ENCODE measurements at regions not wholly inside any gene's neighbourhood (a gene's known extent, or its start where the extent isn't known, plus 50 kb on each side); places are given as distances from the start of the nearest gene placed in this dataset.

DNA sequence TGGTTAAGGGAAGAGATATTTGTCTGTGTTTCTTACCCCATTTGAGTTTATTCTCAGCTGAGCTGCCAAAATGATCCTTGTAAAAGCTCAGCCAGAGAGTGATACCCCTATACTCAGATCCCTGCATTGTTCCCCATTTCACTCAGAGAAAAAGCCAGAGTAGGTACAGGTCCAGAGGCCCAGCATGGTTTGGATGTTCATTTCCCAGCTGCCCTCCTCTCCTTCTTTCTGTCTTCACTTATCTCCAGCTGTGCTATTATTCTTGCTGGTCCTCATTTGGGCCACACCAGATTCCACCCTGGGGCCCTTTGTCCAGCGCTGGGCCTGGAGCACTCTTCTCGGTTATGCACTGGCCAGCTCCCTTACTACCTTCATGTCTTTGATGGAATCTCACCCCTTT is 187.7 kb downstream of the CHRM3 start:
- intact Hi-C loops (cut with micrococcal nuclease; ENCODE audit: unreplicated experiment) (no loop called here), in situ Hi-C loops (cut with HindIII; ENCODE audit: low pct_unique_long_range_greater_than_20kb, low sequenced_read_pairs) (no loop called here)
- no peaks in the 10 kb centered on the region for H3K9me3 ChIP-seq (ENCODE audit: control insufficient read depth, insufficient read depth, low read depth, low read length)
- H3K36me3 ChIP-seq (ENCODE audit: control insufficient read depth, insufficient read depth, low read length): no peaks in the 10 kb centered on the region
- no peak overlapping the region for H3K27ac ChIP-seq (ENCODE audit: low read length)
- H3K27me3 ChIP-seq (ENCODE audit: control insufficient read depth, insufficient read depth, low read length): no peaks in the 10 kb centered on the region
- ChIA-PET CTCF (no interaction called here), POLR2A (no interaction called here)
- no peak for ATAC-seq
- TF ChIP-seq TCF7L2 (IDR thresholded peaks at IDR 0.05; ENCODE audit: low read depth, low read length): no peak
- TF ChIP-seq, protein P1, sequence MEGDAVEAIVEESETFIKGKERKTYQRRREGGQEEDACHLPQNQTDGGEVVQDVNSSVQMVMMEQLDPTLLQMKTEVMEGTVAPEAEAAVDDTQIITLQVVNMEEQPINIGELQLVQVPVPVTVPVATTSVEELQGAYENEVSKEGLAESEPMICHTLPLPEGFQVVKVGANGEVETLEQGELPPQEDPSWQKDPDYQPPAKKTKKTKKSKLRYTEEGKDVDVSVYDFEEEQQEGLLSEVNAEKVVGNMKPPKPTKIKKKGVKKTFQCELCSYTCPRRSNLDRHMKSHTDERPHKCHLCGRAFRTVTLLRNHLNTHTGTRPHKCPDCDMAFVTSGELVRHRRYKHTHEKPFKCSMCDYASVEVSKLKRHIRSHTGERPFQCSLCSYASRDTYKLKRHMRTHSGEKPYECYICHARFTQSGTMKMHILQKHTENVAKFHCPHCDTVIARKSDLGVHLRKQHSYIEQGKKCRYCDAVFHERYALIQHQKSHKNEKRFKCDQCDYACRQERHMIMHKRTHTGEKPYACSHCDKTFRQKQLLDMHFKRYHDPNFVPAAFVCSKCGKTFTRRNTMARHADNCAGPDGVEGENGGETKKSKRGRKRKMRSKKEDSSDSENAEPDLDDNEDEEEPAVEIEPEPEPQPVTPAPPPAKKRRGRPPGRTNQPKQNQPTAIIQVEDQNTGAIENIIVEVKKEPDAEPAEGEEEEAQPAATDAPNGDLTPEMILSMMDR (IDR thresholded peaks at IDR 0.05): no peak
- TF ChIP-seq, protein P2, sequence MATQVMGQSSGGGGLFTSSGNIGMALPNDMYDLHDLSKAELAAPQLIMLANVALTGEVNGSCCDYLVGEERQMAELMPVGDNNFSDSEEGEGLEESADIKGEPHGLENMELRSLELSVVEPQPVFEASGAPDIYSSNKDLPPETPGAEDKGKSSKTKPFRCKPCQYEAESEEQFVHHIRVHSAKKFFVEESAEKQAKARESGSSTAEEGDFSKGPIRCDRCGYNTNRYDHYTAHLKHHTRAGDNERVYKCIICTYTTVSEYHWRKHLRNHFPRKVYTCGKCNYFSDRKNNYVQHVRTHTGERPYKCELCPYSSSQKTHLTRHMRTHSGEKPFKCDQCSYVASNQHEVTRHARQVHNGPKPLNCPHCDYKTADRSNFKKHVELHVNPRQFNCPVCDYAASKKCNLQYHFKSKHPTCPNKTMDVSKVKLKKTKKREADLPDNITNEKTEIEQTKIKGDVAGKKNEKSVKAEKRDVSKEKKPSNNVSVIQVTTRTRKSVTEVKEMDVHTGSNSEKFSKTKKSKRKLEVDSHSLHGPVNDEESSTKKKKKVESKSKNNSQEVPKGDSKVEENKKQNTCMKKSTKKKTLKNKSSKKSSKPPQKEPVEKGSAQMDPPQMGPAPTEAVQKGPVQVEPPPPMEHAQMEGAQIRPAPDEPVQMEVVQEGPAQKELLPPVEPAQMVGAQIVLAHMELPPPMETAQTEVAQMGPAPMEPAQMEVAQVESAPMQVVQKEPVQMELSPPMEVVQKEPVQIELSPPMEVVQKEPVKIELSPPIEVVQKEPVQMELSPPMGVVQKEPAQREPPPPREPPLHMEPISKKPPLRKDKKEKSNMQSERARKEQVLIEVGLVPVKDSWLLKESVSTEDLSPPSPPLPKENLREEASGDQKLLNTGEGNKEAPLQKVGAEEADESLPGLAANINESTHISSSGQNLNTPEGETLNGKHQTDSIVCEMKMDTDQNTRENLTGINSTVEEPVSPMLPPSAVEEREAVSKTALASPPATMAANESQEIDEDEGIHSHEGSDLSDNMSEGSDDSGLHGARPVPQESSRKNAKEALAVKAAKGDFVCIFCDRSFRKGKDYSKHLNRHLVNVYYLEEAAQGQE (IDR thresholded peaks at IDR 0.05; ENCODE audit: insufficient read depth in 1 of 2, low read depth in 2 of 2, low read length in 1 of 2): no peak
- TF ChIP-seq POLR2AphosphoS5 (IDR thresholded peaks at IDR 0.05; ENCODE audit: low read depth, low read length): no peak
- TF ChIP-seq SIN3A (IDR thresholded peaks at IDR 0.05; ENCODE audit: borderline replicate concordance, insufficient read depth, low read depth, low read length): no peak
- no peak for DNase-seq (ENCODE audit: low read depth, low spot score)
- no TSS peak for BruUV-seq (replicated peaks)
- H3K4me3 ChIP-seq (ENCODE audit: low read depth in 2 of 2, low read length in 2 of 2): no peak overlapping the region
- H3K4me1 ChIP-seq (ENCODE audit: control insufficient read depth, insufficient read depth, low read length): no peaks in the 10 kb centered on the region

DNA sequence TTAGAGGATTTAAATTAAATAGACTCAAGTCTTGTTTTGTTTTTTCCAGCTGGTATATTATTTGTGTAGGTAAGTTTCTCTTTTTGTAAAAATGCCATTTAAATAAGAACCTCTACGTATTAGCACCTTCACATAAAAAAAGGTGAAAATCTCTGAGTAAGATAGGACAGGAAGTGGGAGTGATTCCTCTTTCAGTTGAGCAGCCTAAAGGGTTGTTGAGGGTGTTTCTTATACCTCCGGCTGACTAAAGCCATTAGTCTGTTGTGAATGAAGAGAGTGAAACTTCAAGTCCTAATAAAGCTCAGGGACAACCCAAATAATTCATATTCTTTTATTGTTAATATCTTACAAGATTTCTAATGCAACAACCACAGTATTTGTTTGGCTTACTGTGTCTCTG is 188.7 kb downstream of the CHRM3 start:
- intact Hi-C loops (cut with micrococcal nuclease; ENCODE audit: unreplicated experiment) (no loop called here), in situ Hi-C loops (cut with HindIII; ENCODE audit: low pct_unique_long_range_greater_than_20kb, low sequenced_read_pairs) (no loop called here)
- POLR2A ChIA-PET: interaction anchor here (0.5 kb wide), 1 partner anchor 9 kb away, joined by 6 read pairs; no protein-coding TSS in a partner anchor

More for the DNA sequence above, 188.7 kb downstream of the CHRM3 start:
- ATAC-seq: no peak
- no TSS peak for BruUV-seq (replicated peaks)
- TF ChIP-seq, protein P1 (IDR thresholded peaks at IDR 0.05): no peak
- TF ChIP-seq TCF7L2 (IDR thresholded peaks at IDR 0.05; ENCODE audit: low read depth, low read length): no peak
- no peak for TF ChIP-seq SIN3A (IDR thresholded peaks at IDR 0.05; ENCODE audit: borderline replicate concordance, insufficient read depth, low read depth, low read length)
- no peak for TF ChIP-seq POLR2AphosphoS5 (IDR thresholded peaks at IDR 0.05; ENCODE audit: low read depth, low read length)
- TF ChIP-seq, protein P2 (IDR thresholded peaks at IDR 0.05; ENCODE audit: insufficient read depth in 1 of 2, low read depth in 2 of 2, low read length in 1 of 2): no peak
- H3K4me3 ChIP-seq (ENCODE audit: low read depth in 2 of 2, low read length in 2 of 2): no peak overlapping the region
- no peaks in the 10 kb centered on the region for H3K4me1 ChIP-seq (ENCODE audit: control insufficient read depth, insufficient read depth, low read length)
- H3K36me3 ChIP-seq (ENCODE audit: control insufficient read depth, insufficient read depth, low read length): no peaks in the 10 kb centered on the region
- no peaks in the 10 kb centered on the region for H3K9me3 ChIP-seq (ENCODE audit: control insufficient read depth, insufficient read depth, low read depth, low read length)
- H3K27ac ChIP-seq (ENCODE audit: low read length): no peak overlapping the region
- no peaks in the 10 kb centered on the region for H3K27me3 ChIP-seq (ENCODE audit: control insufficient read depth, insufficient read depth, low read length)
- no peak for DNase-seq (ENCODE audit: low read depth, low spot score)
- CTCF ChIA-PET: no interaction called here
